GM21723 (cell line): ENCODE measurements at regions not wholly inside any gene's neighbourhood (a gene's known extent, or its start where the extent isn't known, plus 50 kb on each side); places are given as distances from the start of the nearest gene placed in this dataset.
A peak's percentile ranks its signal among the peaks of the same experiment; 100 is the strongest.

Source experiments
- ATAC-seq: cut with Tn5 transposase; IDR thresholded peaks from one replicate; pipeline ENCODE4 v1.9.1; 2021; ENCODE audit warnings: mild to moderate bottlenecking, moderate library complexity; ENCODE audit not compliant: unreplicated experiment

- ATAC-seq = no peak
These were observed 408.4 kb downstream of the HRH4 start for GRCh38 chr18:24868760-24869237.

DNA sequence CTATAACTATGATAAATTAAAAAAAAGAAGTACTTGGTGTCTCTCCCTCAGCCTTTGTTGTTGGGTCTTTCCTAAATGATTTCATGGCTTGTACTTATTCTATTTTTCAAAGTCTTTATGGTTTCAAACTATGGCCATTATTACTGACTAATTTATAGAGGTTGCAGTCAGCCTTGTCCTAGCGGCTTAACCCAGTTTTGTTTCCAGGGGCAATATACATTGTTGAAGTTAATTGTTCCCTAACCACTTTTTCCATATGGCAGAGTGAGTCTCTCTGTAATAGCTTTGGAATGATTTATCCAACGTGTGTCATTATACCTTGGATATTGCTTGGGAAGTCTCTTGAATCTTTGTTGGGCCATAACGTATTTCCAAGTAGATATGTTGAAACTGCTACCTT lies 408.8 kb downstream of the HRH4 start:
- no peak for ATAC-seq

- ATAC-seq = no peak
These were observed 414.8 kb downstream of the HRH4 start for GRCh38 chr18:24875286-24875685.

DNA sequence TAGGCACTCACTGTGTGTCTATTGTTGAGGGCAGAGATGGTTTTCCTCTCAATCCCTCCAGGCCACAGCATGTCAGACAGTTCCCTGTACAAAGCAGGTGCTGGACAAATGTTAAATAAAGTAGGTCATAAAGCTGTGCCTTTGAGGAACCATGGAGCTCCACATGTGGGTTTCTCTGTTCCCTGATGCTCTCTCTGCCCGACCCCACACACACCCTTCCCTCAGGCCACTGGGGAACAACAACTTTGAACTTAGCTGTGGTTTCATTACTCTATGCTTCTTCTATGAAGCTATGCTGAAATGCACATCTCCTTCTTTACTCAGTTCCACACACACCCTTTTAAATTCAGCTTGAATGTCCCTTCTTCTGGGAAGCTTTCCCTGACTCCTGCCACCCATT lies 415.3 kb downstream of the HRH4 start:
- ATAC-seq = no peak

- no peak for ATAC-seq
These were observed 415.8 kb downstream of the HRH4 start for GRCh38 chr18:24876266-24876665.

DNA sequence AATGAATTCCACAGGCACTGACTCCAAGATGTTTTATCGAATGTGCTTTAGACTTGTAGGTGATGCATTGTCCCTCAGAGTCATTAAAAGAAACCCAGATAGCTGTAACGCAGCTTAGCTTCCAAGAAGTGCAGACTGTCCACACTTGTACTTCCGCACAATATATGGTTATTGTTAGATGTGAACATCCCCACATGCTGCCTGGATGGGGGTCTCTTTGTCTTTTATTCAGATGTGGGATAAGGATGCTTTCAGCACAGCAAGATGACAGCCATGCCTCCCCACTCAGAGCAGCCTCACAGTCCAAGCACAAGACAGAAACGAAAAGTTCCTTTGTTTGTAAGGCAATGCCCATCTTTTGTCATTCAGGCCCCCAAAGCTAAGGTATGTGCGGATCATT lies 416.6 kb downstream of the HRH4 start:
- ATAC-seq = no peak

DNA sequence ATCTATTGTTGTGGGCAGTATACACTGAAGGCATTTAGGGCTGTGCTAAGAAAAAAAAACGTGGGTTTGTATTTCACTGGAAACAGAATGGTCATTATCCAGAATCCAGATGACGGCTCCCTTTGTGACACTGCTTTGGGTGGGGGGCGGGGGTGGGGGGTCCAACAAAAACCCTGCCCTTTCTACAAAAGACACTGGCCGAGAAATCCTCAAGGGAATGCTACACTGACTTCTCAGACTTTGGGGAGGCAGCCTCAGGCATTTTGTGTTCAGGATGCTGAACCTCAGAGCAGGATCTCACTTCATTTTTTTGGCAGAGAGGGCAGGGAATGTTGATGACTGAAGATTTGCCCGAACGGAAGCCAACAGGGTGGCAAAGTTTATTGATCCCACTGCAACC lies 417.1 kb downstream of the HRH4 start:
- ATAC-seq = no peak

DNA sequence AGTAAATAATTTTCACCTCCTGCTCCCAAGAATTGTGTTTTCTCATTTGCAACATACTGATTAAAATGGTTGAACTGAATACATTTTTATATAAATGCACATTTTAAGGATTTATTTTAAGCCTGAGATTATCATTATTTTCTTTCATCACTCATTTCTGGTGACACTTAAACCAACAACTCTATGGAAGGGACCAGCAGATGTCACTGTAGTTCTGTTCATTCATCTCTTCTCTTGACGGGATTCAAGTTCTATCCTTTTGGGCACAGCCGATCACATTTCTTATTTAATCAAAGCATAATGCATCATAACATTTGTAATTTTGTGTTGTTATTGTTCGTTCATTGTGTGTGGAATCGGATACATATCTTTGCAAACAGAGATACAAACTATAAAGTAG lies 417.9 kb downstream of the HRH4 start:
- ATAC-seq = no peak

- ATAC-seq = no peak
These were observed 424.8 kb downstream of the HRH4 start for GRCh38 chr18:24885276-24885675.

DNA sequence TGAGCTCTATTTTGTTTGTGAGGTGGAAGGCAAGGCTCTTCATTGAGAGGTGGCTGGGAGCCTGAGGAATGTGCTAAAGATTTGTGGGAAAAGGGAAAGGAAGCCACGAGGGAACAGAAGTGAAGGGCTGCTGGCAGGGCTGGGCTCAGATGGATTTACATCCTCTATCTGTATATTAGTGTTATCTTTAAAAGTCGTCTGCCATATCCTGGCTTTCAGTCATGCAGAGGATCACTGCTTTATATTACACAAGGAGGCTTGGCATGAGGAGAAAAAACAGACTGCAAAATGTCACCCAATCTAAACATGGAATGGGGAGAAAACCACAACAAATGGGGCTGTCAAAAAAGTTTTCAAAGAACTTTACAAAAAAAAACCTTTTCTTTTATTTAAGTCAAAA lies 434.4 kb downstream of the HRH4 start:
- no peak for ATAC-seq

- ATAC-seq = no peak
These were observed 437.0 kb downstream of the HRH4 start for GRCh38 chr18:24897461-24897860.

DNA sequence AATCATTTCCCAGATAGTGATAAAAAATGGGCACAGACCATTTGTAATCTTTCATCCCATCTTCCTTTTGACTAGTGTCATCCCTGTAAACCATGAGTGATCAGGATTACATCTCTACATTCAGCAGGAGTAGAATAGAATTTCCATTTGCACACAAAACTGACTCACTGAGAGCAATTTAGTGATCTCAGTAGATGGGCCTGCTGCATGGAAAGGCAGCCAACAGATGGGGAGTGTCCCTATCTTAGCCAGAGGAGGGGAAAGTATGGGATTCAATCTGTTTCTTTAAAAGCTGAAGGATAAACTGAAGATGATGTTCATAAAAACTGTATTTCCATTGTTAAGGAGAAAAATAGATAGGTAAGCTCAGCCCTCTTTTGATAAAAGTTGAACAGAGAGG lies 441.7 kb downstream of the ZNF521 start:
- no peak for ATAC-seq

DNA sequence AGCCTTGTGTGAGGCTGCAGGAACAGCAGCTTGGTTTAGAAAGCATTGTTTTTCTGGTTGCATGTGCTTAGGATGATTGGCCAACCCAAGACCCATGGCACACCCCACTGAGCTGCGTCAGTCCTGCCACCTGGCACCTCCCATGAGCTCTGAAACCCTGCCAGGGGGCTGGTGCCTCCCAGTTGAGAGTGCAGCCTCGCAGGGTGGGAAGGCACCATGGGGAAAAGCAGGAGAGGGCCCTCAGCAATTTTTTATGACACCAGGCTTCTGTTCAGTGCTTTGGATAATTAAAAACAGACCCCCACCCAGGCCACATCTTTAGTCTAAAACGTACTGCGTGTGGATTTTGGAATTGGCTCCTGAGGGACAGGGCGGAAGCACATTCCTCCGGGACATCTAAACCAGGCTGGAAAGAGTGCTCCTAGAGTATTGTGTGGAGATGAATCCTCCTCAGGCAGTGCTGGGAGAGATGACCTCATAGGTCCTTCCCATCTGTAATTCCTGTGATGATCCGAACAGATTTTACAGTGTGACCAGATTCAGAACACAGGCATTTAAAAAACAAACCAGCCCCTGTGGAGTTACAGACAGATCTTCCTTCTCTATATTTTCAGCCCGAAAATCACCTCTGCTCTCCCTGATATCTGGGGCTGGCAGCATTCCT lies 438.3 kb downstream of the ZNF521 start:
- ATAC-seq = no peak

GRCh38 chr18:24914171-24914525 lies 437.8 kb downstream of the ZNF521 start:
- ATAC-seq = no peak

- ATAC-seq = no peak
These were observed 437.3 kb downstream of the ZNF521 start for GRCh38 chr18:24914685-24915084.

GRCh38 chr18:24915547-24915946 lies 436.4 kb downstream of the ZNF521 start:
- no peak for ATAC-seq

GRCh38 chr18:24917767-24918166 lies 434.2 kb downstream of the ZNF521 start:
- ATAC-seq = no peak

DNA sequence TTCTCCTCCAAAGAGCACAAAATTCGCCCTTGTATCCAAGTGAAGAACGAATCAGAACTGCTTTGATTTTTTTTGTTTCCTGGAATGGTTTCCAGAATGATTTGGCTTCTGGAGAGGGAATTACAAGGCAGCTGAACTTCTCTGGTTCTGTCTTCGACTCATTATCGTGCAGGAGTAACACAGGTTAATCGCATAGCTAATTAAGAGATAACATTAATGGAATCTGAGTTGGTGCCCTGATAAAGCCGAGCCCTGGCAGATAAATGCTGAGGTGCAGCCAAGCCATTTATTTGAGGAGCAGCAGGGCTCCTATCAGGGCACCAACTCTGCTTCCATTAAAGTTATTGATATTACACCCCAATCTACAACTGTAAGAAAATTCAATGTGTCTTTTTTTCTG lies 433.7 kb downstream of the ZNF521 start:
- no peak for ATAC-seq

- no peak for ATAC-seq
These were observed 432.7 kb downstream of the ZNF521 start for GRCh38 chr18:24919181-24919797.

- ATAC-seq = peak; percentile 65
These were observed 429.5 kb downstream of the ZNF521 start for GRCh38 chr18:24922491-24922890.

- peak; percentile 96 for ATAC-seq
These were observed 428.8 kb downstream of the ZNF521 start for GRCh38 chr18:24923138-24923537.

- ATAC-seq = no peak
These were observed 427.8 kb downstream of the ZNF521 start for GRCh38 chr18:24924066-24924716.
